ENCODE measurements at regions not wholly inside any gene's neighbourhood (a gene's known extent, or its start where the extent isn't known, plus 50 kb on each side); places are given as distances from the start of the nearest gene placed in this dataset.
A peak's percentile ranks its signal among the peaks of the same experiment; 100 is the strongest.

GRCh38 chr4:187786190-187786589 lies 209.4 kb upstream of the ZFP42 start:
- Histone ChIP-seq H3K4me1 (ENCODE audit: low read depth) (no peaks in the 10 kb centered on the region), H3K36me3 (ENCODE audit: low read depth) (no peaks in the 10 kb centered on the region), H3K4me3 (no peak overlapping the region), H3K9me3 (peaks cover 4% of the 10 kb centered on the region)
- TF ChIP-seq, protein P1, sequence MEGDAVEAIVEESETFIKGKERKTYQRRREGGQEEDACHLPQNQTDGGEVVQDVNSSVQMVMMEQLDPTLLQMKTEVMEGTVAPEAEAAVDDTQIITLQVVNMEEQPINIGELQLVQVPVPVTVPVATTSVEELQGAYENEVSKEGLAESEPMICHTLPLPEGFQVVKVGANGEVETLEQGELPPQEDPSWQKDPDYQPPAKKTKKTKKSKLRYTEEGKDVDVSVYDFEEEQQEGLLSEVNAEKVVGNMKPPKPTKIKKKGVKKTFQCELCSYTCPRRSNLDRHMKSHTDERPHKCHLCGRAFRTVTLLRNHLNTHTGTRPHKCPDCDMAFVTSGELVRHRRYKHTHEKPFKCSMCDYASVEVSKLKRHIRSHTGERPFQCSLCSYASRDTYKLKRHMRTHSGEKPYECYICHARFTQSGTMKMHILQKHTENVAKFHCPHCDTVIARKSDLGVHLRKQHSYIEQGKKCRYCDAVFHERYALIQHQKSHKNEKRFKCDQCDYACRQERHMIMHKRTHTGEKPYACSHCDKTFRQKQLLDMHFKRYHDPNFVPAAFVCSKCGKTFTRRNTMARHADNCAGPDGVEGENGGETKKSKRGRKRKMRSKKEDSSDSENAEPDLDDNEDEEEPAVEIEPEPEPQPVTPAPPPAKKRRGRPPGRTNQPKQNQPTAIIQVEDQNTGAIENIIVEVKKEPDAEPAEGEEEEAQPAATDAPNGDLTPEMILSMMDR (IDR thresholded peaks at IDR 0.05): no peak
- intact Hi-C loops (cut with DNase I, micrococcal nuclease): no loop called here
- ATAC-seq (no peak), DNase-seq (no peak)

GRCh38 chr4:187789078-187789477 lies 206.5 kb upstream of the ZFP42 start:
- intact Hi-C loops (cut with DNase I, micrococcal nuclease): no loop called here
- peaks cover 4% of the 10 kb centered on the region for H3K9me3 ChIP-seq
- DNase-seq (peak in 1 of 3 donors; percentile 36), ATAC-seq (no peak)
- TF ChIP-seq, protein P1 (IDR thresholded peaks at IDR 0.05): no peak
- H3K4me1 ChIP-seq (ENCODE audit: low read depth): no peaks in the 10 kb centered on the region
- no peaks in the 10 kb centered on the region for H3K36me3 ChIP-seq (ENCODE audit: low read depth)
- H3K4me3 ChIP-seq: no peak overlapping the region

- TF ChIP-seq, protein P1 (IDR thresholded peaks at IDR 0.05): no peak
- peak in 1 of 3 donors; percentile 30 for DNase-seq
Measured at GRCh38 chr4:187795737-187796136, 199.8 kb upstream of the ZFP42 start.

GRCh38 chr4:187798385-187798784 lies 197.2 kb upstream of the ZFP42 start:
- H3K9me3 ChIP-seq: no peaks in the 10 kb centered on the region
- intact Hi-C loops (cut with DNase I, micrococcal nuclease): no loop called here
- ATAC-seq (no peak), DNase-seq (no peak)
- no peak overlapping the region for H3K4me3 ChIP-seq
- TF ChIP-seq, protein P1 (IDR thresholded peaks at IDR 0.05): no peak
- H3K4me1 ChIP-seq (ENCODE audit: low read depth): peaks cover 2% of the 10 kb centered on the region
- no peaks in the 10 kb centered on the region for H3K36me3 ChIP-seq (ENCODE audit: low read depth)

More at GRCh38 chr4:187795737-187796136, 199.8 kb upstream of the ZFP42 start:
- ATAC-seq: peak; percentile 70
- H3K4me3 ChIP-seq: no peak overlapping the region
- H3K36me3 ChIP-seq (ENCODE audit: low read depth): no peaks in the 10 kb centered on the region
- intact Hi-C loops (cut with DNase I, micrococcal nuclease): no loop called here
- H3K4me1 ChIP-seq (ENCODE audit: low read depth): peaks cover 2% of the 10 kb centered on the region
- H3K9me3 ChIP-seq: no peaks in the 10 kb centered on the region

DNA sequence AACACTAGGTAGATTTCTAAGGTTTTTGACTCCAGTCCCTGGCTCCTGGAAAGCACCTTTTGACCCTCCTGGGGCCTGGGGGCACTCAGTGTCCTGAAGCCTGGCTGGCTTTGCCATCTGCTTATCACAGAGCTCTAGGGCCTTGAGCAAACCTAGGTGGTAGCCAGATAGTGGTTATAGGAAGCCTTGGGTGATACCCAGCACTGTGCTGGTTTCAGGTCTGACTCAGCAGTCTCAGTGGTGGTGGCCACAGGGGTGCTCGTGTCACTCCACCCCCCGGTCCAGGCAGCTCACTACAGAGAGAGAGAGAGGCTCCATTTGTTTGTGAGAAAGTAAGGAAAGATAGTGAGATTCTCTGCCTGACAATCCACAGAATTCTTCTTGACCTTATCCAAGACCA lies 195.8 kb upstream of the ZFP42 start:
- Histone ChIP-seq H3K4me3 (no peak overlapping the region), H3K9me3 (no peaks in the 10 kb centered on the region), H3K4me1 (ENCODE audit: low read depth) (peaks cover 2% of the 10 kb centered on the region), H3K36me3 (ENCODE audit: low read depth) (no peaks in the 10 kb centered on the region)
- no peak for ATAC-seq
- DNase-seq: no peak
- intact Hi-C loops (cut with DNase I, micrococcal nuclease): no loop called here
- TF ChIP-seq, protein P1 (IDR thresholded peaks at IDR 0.05): no peak

GRCh38 chr4:187811591-187811990 lies 184.0 kb upstream of the ZFP42 start:
- ATAC-seq (no peak), DNase-seq (no peak)
- intact Hi-C loops (cut with DNase I, micrococcal nuclease): no loop called here
- TF ChIP-seq, protein P1 (IDR thresholded peaks at IDR 0.05): no peak
- no peaks in the 10 kb centered on the region for H3K9me3 ChIP-seq
- no peaks in the 10 kb centered on the region for H3K36me3 ChIP-seq (ENCODE audit: low read depth)
- no peak overlapping the region for H3K4me3 ChIP-seq
- no peaks in the 10 kb centered on the region for H3K4me1 ChIP-seq (ENCODE audit: low read depth)
